Type B pancreatic cell (in vitro differentiated cells): ENCODE measurements at regions not wholly inside any gene's neighbourhood (a gene's known extent, or its start where the extent isn't known, plus 50 kb on each side); places are given as distances from the start of the nearest gene placed in this dataset.

Experiments
- DNase-seq: peaks from one replicate; pipeline ENCODE4 v3.0.0; 2021; ENCODE audit warnings: mixed read lengths; ENCODE audit not compliant: unreplicated experiment; ENCODE audit errors: extremely low spot score
- H3K27ac Mint-ChIP-seq: 2 replicates; pipeline ENCODE4 v1.8.0; 2021; ENCODE audit warnings: mild to moderate bottlenecking, mixed read lengths
- H3K27me3 Mint-ChIP-seq: 2 replicates; pipeline ENCODE4 v1.8.0; 2021; ENCODE audit warnings: mixed read lengths
- H3K36me3 Mint-ChIP-seq: 2 replicates; pipeline ENCODE4 v1.8.0; 2021; ENCODE audit warnings: mixed read lengths
- H3K4me1 Mint-ChIP-seq: one replicate; pipeline ENCODE4 v1.8.0; 2021; ENCODE audit warnings: mixed read lengths; ENCODE audit not compliant: unreplicated experiment
- H3K4me3 Mint-ChIP-seq: 2 replicates; pipeline ENCODE4 v1.8.0; 2021; ENCODE audit warnings: mild to moderate bottlenecking, mixed read lengths
- H3K9me3 Mint-ChIP-seq: 2 replicates; pipeline ENCODE4 v1.8.0; 2021; ENCODE audit warnings: mixed read lengths
- CTCF ChIP-seq: fragments of 200-600 bp; sonication (generic); conservative IDR thresholded peaks from 2 replicates; pipeline ENCODE4 v1.5.0; 2021; ENCODE audit warnings: antibody characterized with exemption, mild to moderate bottlenecking

GRCh38 chr5:158561562-158562190, 538.0 kb downstream of the EBF1 start:
- H3K27me3 Mint-ChIP-seq: no peaks in the 10 kb centered on the region
- H3K27ac Mint-ChIP-seq: no peak overlapping the region
- H3K4me3 Mint-ChIP-seq: no peak overlapping the region
- no peaks in the 10 kb centered on the region for H3K36me3 Mint-ChIP-seq
- no peak for DNase-seq
- no peak for TF ChIP-seq CTCF
- peaks cover 4% of the 10 kb centered on the region for H3K4me1 Mint-ChIP-seq
- H3K9me3 Mint-ChIP-seq: no peaks in the 10 kb centered on the region

DNA sequence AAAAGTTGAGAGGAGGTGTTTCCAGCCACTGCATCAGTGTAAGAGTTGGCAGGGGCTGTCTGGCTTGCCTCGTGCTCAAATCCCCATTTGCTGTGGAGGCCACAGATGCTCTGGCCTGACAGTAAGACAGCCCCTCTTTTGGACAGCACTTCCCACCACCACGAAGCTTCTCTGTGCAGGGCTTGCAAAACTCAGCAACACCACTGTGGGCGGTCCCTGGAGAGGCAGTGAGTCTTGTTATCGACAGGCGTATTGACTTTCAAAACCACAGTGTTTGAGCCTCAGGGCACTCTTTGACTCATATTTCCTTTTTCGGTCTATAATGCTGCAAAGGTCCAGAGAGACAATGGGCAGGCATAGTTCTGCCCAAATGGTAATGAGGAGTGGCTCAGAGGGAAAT, 539.5 kb downstream of the EBF1 start:
- no peak for DNase-seq
- H3K9me3 Mint-ChIP-seq: peaks cover 6% of the 10 kb centered on the region
- peaks cover 4% of the 10 kb centered on the region for H3K4me1 Mint-ChIP-seq
- H3K4me3 Mint-ChIP-seq: no peak overlapping the region
- no peaks in the 10 kb centered on the region for H3K36me3 Mint-ChIP-seq
- no peak overlapping the region for H3K27ac Mint-ChIP-seq
- H3K27me3 Mint-ChIP-seq: no peaks in the 10 kb centered on the region
- no peak for TF ChIP-seq CTCF

DNA sequence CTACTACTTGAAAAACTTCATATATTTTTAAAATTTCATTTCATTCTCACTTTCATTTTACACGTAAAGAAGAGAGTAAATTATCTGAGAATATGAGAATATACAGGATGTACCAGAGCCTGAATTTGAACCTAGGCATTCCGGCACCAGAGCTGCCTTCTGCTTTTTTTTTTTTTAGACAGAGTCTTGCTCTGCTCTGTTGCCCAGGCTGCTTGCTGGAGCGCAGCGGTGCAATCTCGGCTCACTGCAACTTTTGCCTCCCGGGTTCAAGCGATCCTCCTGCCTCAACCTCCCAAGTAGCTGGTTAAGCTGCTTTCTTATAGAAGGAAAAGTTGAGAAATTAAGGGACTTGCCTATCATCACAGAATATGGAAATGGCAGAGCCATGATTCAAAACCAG, 540.1 kb downstream of the EBF1 start:
- TF ChIP-seq CTCF: no peak
- Mint-ChIP-seq H3K4me3 (no peak overlapping the region), H3K4me1 (peaks cover 5% of the 10 kb centered on the region), H3K27me3 (peaks cover 2% of the 10 kb centered on the region), H3K9me3 (peaks cover 6% of the 10 kb centered on the region), H3K36me3 (no peaks in the 10 kb centered on the region), H3K27ac (no peak overlapping the region)
- DNase-seq: no peak

DNA sequence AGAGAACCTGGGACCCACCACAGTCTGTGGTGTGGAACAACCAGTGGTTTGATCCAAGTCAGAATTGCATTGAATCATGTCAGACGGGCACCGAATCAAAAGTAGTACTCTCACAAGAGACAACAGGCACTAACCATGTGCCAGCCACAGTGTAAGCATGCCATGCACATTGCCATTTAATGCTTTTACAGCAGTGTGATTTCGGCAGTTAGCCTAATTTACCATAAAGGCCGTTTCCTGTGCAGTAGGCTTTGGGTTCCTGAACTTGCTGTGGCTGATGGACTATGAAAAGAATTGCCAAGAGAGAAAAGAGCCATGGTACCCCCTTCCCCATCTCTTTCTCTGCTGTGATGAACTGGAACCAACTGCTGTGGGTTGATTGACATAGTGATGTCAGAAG, 540.6 kb downstream of the EBF1 start:
- Mint-ChIP-seq H3K36me3 (no peaks in the 10 kb centered on the region), H3K27ac (no peak overlapping the region), H3K9me3 (peaks cover 6% of the 10 kb centered on the region), H3K4me1 (peaks cover 9% of the 10 kb centered on the region), H3K27me3 (peaks cover 5% of the 10 kb centered on the region), H3K4me3 (no peak overlapping the region)
- DNase-seq: no peak
- no peak for TF ChIP-seq CTCF

GRCh38 chr5:158553962-158554336, 545.8 kb downstream of the EBF1 start:
- no peak for DNase-seq
- H3K4me1 Mint-ChIP-seq: peaks cover 9% of the 10 kb centered on the region
- no peak for TF ChIP-seq CTCF
- no peak overlapping the region for H3K27ac Mint-ChIP-seq
- H3K36me3 Mint-ChIP-seq: no peaks in the 10 kb centered on the region
- peaks cover 6% of the 10 kb centered on the region for H3K9me3 Mint-ChIP-seq
- H3K27me3 Mint-ChIP-seq: peaks cover 5% of the 10 kb centered on the region
- no peak overlapping the region for H3K4me3 Mint-ChIP-seq
